DMS53 treated with DMSO at 0.1 percent for 48 hours (cell line): ENCODE measurements at regions not wholly inside any gene's neighbourhood (a gene's known extent, or its start where the extent isn't known, plus 50 kb on each side); places are given as distances from the start of the nearest gene placed in this dataset.

Source experiments
- DNase-seq: peaks from one replicate; lab custom pipeline; 2025; ENCODE audit not compliant: unreplicated experiment; lab: John Stamatoyannopoulos, UW

GRCh38 chr2:128525653-128526052, 207.0 kb upstream of the HS6ST1 start:
- DNase-seq, result no peak

- DNase-seq, result no peak
These were observed 207.8 kb upstream of the HS6ST1 start for GRCh38 chr2:128526455-128526976.

- no peak for DNase-seq
These were observed 209.5 kb upstream of the HS6ST1 start for GRCh38 chr2:128528133-128528532.

- no peak for DNase-seq
These were observed 211.4 kb upstream of the HS6ST1 start for GRCh38 chr2:128530025-128530573.

GRCh38 chr2:128531856-128532255, 213.2 kb upstream of the HS6ST1 start:
- DNase-seq, result no peak

- DNase-seq, result no peak
These were observed 214.4 kb upstream of the HS6ST1 start for GRCh38 chr2:128533101-128533500.

- no peak for DNase-seq
These were observed 216.2 kb upstream of the HS6ST1 start for GRCh38 chr2:128534688-128535392.

- no peak for DNase-seq
These were observed 217.3 kb upstream of the HS6ST1 start for GRCh38 chr2:128535953-128536352.

- no peak for DNase-seq
These were observed 218.4 kb upstream of the HS6ST1 start for GRCh38 chr2:128536925-128537620.

- no peak for DNase-seq
These were observed 219.0 kb upstream of the HS6ST1 start for GRCh38 chr2:128537646-128538045.

GRCh38 chr2:128538396-128538795, 219.7 kb upstream of the HS6ST1 start:
- no peak for DNase-seq

- DNase-seq, result no peak
These were observed 222.0 kb upstream of the HS6ST1 start for GRCh38 chr2:128540670-128541069.

GRCh38 chr2:128541448-128541847, 222.8 kb upstream of the HS6ST1 start:
- DNase-seq, result no peak

- DNase-seq, result no peak
These were observed 224.4 kb upstream of the HS6ST1 start for GRCh38 chr2:128543036-128543435.

- DNase-seq, result no peak
These were observed 225.0 kb upstream of the HS6ST1 start for GRCh38 chr2:128543646-128544045.

- no peak for DNase-seq
These were observed 225.8 kb upstream of the HS6ST1 start for GRCh38 chr2:128544321-128545037.

GRCh38 chr2:128545085-128545484, 226.4 kb upstream of the HS6ST1 start:
- no peak for DNase-seq

- DNase-seq, result no peak
These were observed 227.2 kb upstream of the HS6ST1 start for GRCh38 chr2:128545829-128546228.

- DNase-seq, result no peak
These were observed 229.0 kb upstream of the HS6ST1 start for GRCh38 chr2:128547667-128548066.

- no peak for DNase-seq
These were observed 229.8 kb upstream of the HS6ST1 start for GRCh38 chr2:128548461-128548891.

GRCh38 chr2:128549094-128549493, 230.4 kb upstream of the HS6ST1 start:
- no peak for DNase-seq
